K562 (cell line): ENCODE measurements at regions not wholly inside any gene's neighbourhood (a gene's known extent, or its start where the extent isn't known, plus 50 kb on each side); places are given as distances from the start of the nearest gene placed in this dataset.

Source experiments
- ATAC-seq: fragments of 200-7000 bp; cut with Tn5 transposase; 3 replicates; pipeline ENCODE4 v1.9.1; 2020; ENCODE audit warnings: moderate library complexity
- BruUV-seq: library from RNA; stranded (reverse); fragments of 400-500 nt; replicated peaks from 2 replicates; lab custom pipeline; 2021; lab: Mats Ljungman, UMichigan
- CTCF ChIA-PET: fragments of 300-600 bp; formaldehyde crosslinking; extraction: SDS; loops from one replicate; lab custom pipeline; 2021; ENCODE audit warnings: low intra/inter-chr PET ratio; lab: Yijun Ruan, JAX
- POLR2A ChIA-PET: fragments of 300-600, 350-650 bp; sonication (Branson Sonifier 250); formaldehyde crosslinking; extraction: SDS; loops from one replicate; lab custom pipeline; 2021; ENCODE audit warnings: antibody characterized with exemption, inconsistent platforms; lab: Yijun Ruan, JAX
- DNase-seq, 4 experiments: peaks; one replicate each; pipeline versions ENCODE4 v3.0.0 to v3.0.0-alpha.2; 2011 to 2018; ENCODE audit warnings: low spot score in 3 of 4, mixed read lengths in 3 of 4; ENCODE audit errors: extremely low read depth in 1 of 4
- FAIRE-seq: peaks from 2 replicates; lab custom pipeline; 2011; peaks lifted over from hg19 to GRCh38; lab: Jason Lieb, UNC
- H2AFZ ChIP-seq: 2 replicates; pipeline ENCODE4 v1.6.0; 2011; ENCODE audit warnings: low read depth, low read length, control low read depth, inconsistent platforms
- H3K27ac ChIP-seq: fragments of 200-600 bp; 3 replicates; pipeline ENCODE4 v1.8.0; 2011; ENCODE audit warnings: low read depth, mild to moderate bottlenecking, control low read depth, inconsistent platforms, low read length, moderate library complexity, mixed read lengths; ENCODE audit errors: extremely low read depth
- H3K27me3 ChIP-seq, 2 experiments: fragments of 300-600 bp in 1 of 2; 2 replicates in 1 of 2; 3 replicates in 1 of 2; pipeline versions ENCODE4 v1.6.0 to v1.8.0; 2011; ENCODE audit warnings: inconsistent platforms in 2 of 2, low read length in 2 of 2, mild to moderate bottlenecking in 1 of 2, mixed read lengths in 1 of 2, moderate library complexity in 1 of 2; ENCODE audit not compliant: control insufficient read depth in 2 of 2, insufficient read depth in 2 of 2
- H3K36me3 ChIP-seq: fragments of 300-600 bp; 3 replicates; pipeline ENCODE4 v1.8.0; 2011; ENCODE audit warnings: mild to moderate bottlenecking, low read length, inconsistent platforms; ENCODE audit not compliant: control insufficient read depth, insufficient read depth
- H3K4me1 ChIP-seq, 2 experiments: fragments of 200-600 bp in 1 of 2; replicated peaks in 1 of 2; 2 replicates in 1 of 2; 3 replicates in 1 of 2; pipeline versions ENCODE4 v1.5.1 to v1.8.0; 2011; ENCODE audit warnings: inconsistent platforms in 2 of 2, low read length in 2 of 2, mild to moderate bottlenecking in 1 of 2, mixed read lengths in 1 of 2, moderate library complexity in 1 of 2; ENCODE audit not compliant: control insufficient read depth in 2 of 2, insufficient read depth in 2 of 2
- H3K4me2 ChIP-seq: 2 replicates; pipeline ENCODE4 v1.6.1; 2011; ENCODE audit warnings: low read length, control low read depth, inconsistent platforms, mixed read lengths; ENCODE audit not compliant: insufficient read depth
- H3K4me3 ChIP-seq: fragments of 200-600 bp; sonication (generic), shearing (Covaris generic); 2 replicates; pipeline ENCODE4 v1.5.1; 2016; ENCODE audit warnings: control low read depth, inconsistent platforms
- H3K79me2 ChIP-seq: fragments of 200-600 bp; 3 replicates; pipeline ENCODE4 v1.8.0; 2011; ENCODE audit warnings: low read length, inconsistent platforms; ENCODE audit not compliant: control insufficient read depth, insufficient read depth
- H3K9ac ChIP-seq, 2 experiments: 2 replicates each; pipeline versions ENCODE4 v1.6.0 to v1.6.1; 2011; ENCODE audit warnings: low read depth in 2 of 2, low read length in 2 of 2, control low read depth in 1 of 2, inconsistent platforms in 1 of 2, mild to moderate bottlenecking in 1 of 2, mixed read lengths in 1 of 2; ENCODE audit not compliant: insufficient read depth in 1 of 2
- H3K9me1 ChIP-seq: one replicate; pipeline ENCODE4 v1.6.0; 2011; ENCODE audit warnings: inconsistent platforms, mild to moderate bottlenecking, low read length, moderate library complexity; ENCODE audit not compliant: control insufficient read depth, insufficient read depth
- H3K9me3 ChIP-seq: replicated peaks from 2 replicates; pipeline ENCODE4 v1.5.1; 2011; ENCODE audit warnings: low read depth, low read length, inconsistent platforms; ENCODE audit not compliant: control insufficient read depth, insufficient read depth
- H4K20me1 ChIP-seq: replicated peaks from 2 replicates; pipeline ENCODE4 v1.6.1; 2011; ENCODE audit warnings: low read length, inconsistent platforms, mixed read lengths; ENCODE audit not compliant: control insufficient read depth, insufficient read depth
- CHD1 ChIP-seq: fragments of 200-600 bp; sonication (generic); IDR thresholded peaks from one replicate; pipeline ENCODE4 v1.6.1; 2012; ENCODE audit warnings: mild to moderate bottlenecking, moderate library complexity, low read length, inconsistent platforms
- COPS2 ChIP-seq: fragments of 450-650 bp; conservative IDR thresholded peaks from 2 replicates; pipeline ENCODE4 v1.6.1; 2016; ENCODE audit warnings: mild to moderate bottlenecking, moderate library complexity
- FOXJ2 ChIP-seq: fragments of 200-800 bp; sonication (Bioruptor generic); IDR thresholded peaks from 2 replicates; pipeline ENCODE4 v1.6.1; 2016; ENCODE audit warnings: missing genetic modification characterization, missing compliant biosample characterization
- HDAC8 ChIP-seq: fragments of 450-650 bp; IDR thresholded peaks from 2 replicates; pipeline ENCODE4 v1.6.1; 2016; ENCODE audit warnings: mild to moderate bottlenecking, missing genetic modification characterization, moderate library complexity, missing compliant biosample characterization
- NELFE ChIP-seq: IDR thresholded peaks from 2 replicates; pipeline ENCODE4 v1.6.1; 2011; ENCODE audit warnings: mild to moderate bottlenecking; ENCODE audit not compliant: insufficient read depth, insufficient read length
- SIN3B ChIP-seq: fragments of 450-650 bp; IDR thresholded peaks from 2 replicates; pipeline ENCODE4 v1.6.1; 2017; ENCODE audit warnings: low read depth, mild to moderate bottlenecking, moderate library complexity
- XRCC4 ChIP-seq: IDR thresholded peaks from one replicate; pipeline ENCODE4 v1.6.1; 2011; ENCODE audit not compliant: insufficient read depth, insufficient read length; ENCODE audit errors: extremely low read depth
- ZNF449 ChIP-seq: fragments of 250-450 bp; sonication (Bioruptor Pico); IDR thresholded peaks from 2 replicates; pipeline ENCODE4 v1.8.0; 2022; ENCODE audit warnings: moderate library complexity, mild to moderate bottlenecking, inconsistent platforms
- WGBS: fragments of 100-300 bp; shearing (Covaris generic); methylation state at CpG from one replicate; pipeline ENCODE4 v1.1.6; 2016; ENCODE audit warnings: low coverage, mixed read lengths; ENCODE audit not compliant: insufficient coverage; ENCODE audit errors: missing lambda C conversion rate; 5-methylcytosine and 5-hydroxymethylcytosine counted together
- in situ Hi-C: fragments of 300-500 bp; cut with MboI; formaldehyde crosslinking; loops from 4 replicates; pipeline ENCODE4 v1.15.0; 2018; ENCODE audit warnings: inconsistent platforms, mixed read lengths
- intact Hi-C: fragments of 100-400 bp; cut with micrococcal nuclease; formaldehyde crosslinking; loops from 2 replicates; pipeline ENCODE4 v1.14.2; 2022
- TF ChIP-seq, protein P1 (sequence below): fragments of 200-800 bp; sonication (Bioruptor generic); IDR thresholded peaks from 2 replicates; pipeline ENCODE4 v1.6.1; 2017; ENCODE audit warnings: missing genetic modification characterization, missing compliant biosample characterization
- TF ChIP-seq, protein P2 (sequence below), 3 experiments: fragments of 200-800 bp in 1 of 3; sonication (Bioruptor generic) in 1 of 3; sonication (generic) in 1 of 3; formaldehyde crosslinking in 1 of 3; IDR thresholded peaks; 2 replicates each; pipeline versions ENCODE4 v1.6.1 to v1.8.0; 2016 to 2022; ENCODE audit warnings: mild to moderate bottlenecking in 2 of 3, missing compliant biosample characterization in 2 of 3, missing genetic modification characterization in 2 of 3, missing genetic modification reagents in 1 of 3

DNA sequence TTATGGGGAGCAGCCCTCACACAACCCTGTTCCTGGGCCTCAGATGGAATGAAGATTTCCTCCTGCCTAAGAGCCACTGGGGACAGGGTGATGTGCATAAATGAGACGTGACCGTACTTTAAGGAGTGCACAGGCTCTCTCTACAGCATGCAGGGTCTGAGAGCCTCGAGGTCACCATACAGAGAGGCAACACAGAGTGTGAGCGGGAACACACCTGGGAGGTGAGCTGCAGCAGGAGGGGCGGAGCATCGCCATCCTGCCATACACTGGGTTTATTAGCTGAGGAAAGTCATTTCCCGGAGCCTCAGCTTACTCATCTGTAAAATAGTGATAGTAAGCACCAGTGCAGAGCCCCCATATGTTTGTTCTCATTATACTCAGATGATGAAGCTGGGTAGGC, 182.5 kb upstream of the RAD23B start (continued):
- TF ChIP-seq SIN3B = no peak
- TF ChIP-seq XRCC4 = no peak
- no peak for TF ChIP-seq HDAC8
- no peak for TF ChIP-seq NELFE
- TF ChIP-seq COPS2 = no peak
- TF ChIP-seq, all 486 proteins: peak for 0

- BruUV-seq = no TSS peak
- Histone ChIP-seq H3K4me3 (no peak overlapping the region), H3K9me1 (no peaks in the 10 kb centered on the region), H3K9me3 (no peaks in the 10 kb centered on the region), H3K4me2 (no peak overlapping the region), H3K9ac (no peak overlapping the region; a peak in 1 of 4 replicates), H3K27me3 (no peaks in the 10 kb centered on the region), H3K79me2 (no peaks in the 10 kb centered on the region), H3K36me3 (no peaks in the 10 kb centered on the region), H3K27ac (no peak overlapping the region)
- FAIRE-seq (no peak), ATAC-seq (no peak)
- CTCF ChIA-PET = no interaction called here
- no peak for TF ChIP-seq FOXJ2 (tag)
- TF ChIP-seq, protein P1, sequence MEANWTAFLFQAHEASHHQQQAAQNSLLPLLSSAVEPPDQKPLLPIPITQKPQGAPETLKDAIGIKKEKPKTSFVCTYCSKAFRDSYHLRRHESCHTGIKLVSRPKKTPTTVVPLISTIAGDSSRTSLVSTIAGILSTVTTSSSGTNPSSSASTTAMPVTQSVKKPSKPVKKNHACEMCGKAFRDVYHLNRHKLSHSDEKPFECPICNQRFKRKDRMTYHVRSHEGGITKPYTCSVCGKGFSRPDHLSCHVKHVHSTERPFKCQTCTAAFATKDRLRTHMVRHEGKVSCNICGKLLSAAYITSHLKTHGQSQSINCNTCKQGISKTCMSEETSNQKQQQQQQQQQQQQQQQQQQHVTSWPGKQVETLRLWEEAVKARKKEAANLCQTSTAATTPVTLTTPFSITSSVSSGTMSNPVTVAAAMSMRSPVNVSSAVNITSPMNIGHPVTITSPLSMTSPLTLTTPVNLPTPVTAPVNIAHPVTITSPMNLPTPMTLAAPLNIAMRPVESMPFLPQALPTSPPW = no peak
- no peak for TF ChIP-seq CHD1
- TF ChIP-seq, protein P2, sequence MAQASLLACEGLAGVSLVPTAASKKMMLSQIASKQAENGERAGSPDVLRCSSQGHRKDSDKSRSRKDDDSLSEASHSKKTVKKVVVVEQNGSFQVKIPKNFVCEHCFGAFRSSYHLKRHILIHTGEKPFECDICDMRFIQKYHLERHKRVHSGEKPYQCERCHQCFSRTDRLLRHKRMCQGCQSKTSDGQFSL (CRISPR knock-in tag; IDR thresholded peaks at IDR 0.05) = no peak
- TF ChIP-seq, protein P2 (tag; IDR thresholded peaks at IDR 0.05) = no peak
- TF ChIP-seq ZNF449 (CRISPR knock-in tag) = no peak
- TF ChIP-seq, all 486 proteins: peak for 0
- H3K4me1 ChIP-seq = no peaks in the 10 kb centered on the region
- DNase-seq = no peak
- no peak overlapping the region for H2AFZ ChIP-seq
- WGBS = 2% methylated on average over 5 of the region's 5 CpGs
- intact Hi-C loops = no loop called here
- POLR2A ChIA-PET = no interaction called here
- in situ Hi-C loops = no loop called here
- no peaks in the 10 kb centered on the region for H4K20me1 ChIP-seq
Measured at GRCh38 chr9:107102011-107102410, 181.1 kb upstream of the RAD23B start.
